A549 (cell line): ENCODE measurements at regions not wholly inside any gene's neighbourhood (a gene's known extent, or its start where the extent isn't known, plus 50 kb on each side); places are given as distances from the start of the nearest gene placed in this dataset.

Source experiments
- CBX2 ChIP-seq: fragments of 200-600 bp; sonication (generic); IDR thresholded peaks from 2 replicates; pipeline ENCODE4 v1.6.1; 2016; ENCODE audit warnings: low read depth, mild to moderate bottlenecking, borderline replicate concordance
- CHD4 ChIP-seq: fragments of 200-600 bp; sonication (generic); IDR thresholded peaks from 2 replicates; pipeline ENCODE4 v1.6.1; 2016; ENCODE audit warnings: antibody characterized with exemption, mild to moderate bottlenecking, borderline replicate concordance
- EP300 ChIP-seq, 2 experiments: fragments of >200 bp; sonication (Bioruptor Twin); formaldehyde crosslinking; IDR thresholded peaks; 2 replicates in 1 of 2; 3 replicates in 1 of 2; pipeline ENCODE4 v1.6.1; 2016 to 2017
- POLR2A ChIP-seq: IDR thresholded peaks from 2 replicates; pipeline ENCODE4 v1.6.1; 2012; ENCODE audit warnings: mild to moderate bottlenecking, low read length
- RCOR1 ChIP-seq: fragments of 150-350 bp; IDR thresholded peaks from 2 replicates; pipeline ENCODE4 v1.6.1; 2014; ENCODE audit warnings: antibody characterized with exemption, low read length, low read depth
- RFX5 ChIP-seq: fragments of 450-650 bp; IDR thresholded peaks from 2 replicates; pipeline ENCODE4 v1.7.1; 2014; ENCODE audit warnings: antibody characterized with exemption, mild to moderate bottlenecking, moderate library complexity
- SMC3 ChIP-seq: fragments of >200 bp; sonication (Bioruptor Twin); formaldehyde crosslinking; IDR thresholded peaks from 3 replicates; pipeline ENCODE4 v1.6.1; 2018; ENCODE audit warnings: inconsistent platforms
- TF ChIP-seq, protein P1 (sequence below): fragments of >200 bp; sonication (Bioruptor Twin); formaldehyde crosslinking; IDR thresholded peaks from 3 replicates; pipeline ENCODE4 v1.5.1; 2016
- TF ChIP-seq, protein P2 (sequence below): fragments of 250-450 bp; sonication (Bioruptor Pico); IDR thresholded peaks from 2 replicates; pipeline ENCODE4 v1.5.0; 2021; ENCODE audit warnings: mild to moderate bottlenecking, moderate library complexity, borderline replicate concordance
- TF ChIP-seq, protein P3 (sequence below): fragments of 200-600 bp; sonication (generic); IDR thresholded peaks from 2 replicates; pipeline ENCODE4 v1.6.1; 2016; ENCODE audit warnings: antibody characterized with exemption, mild to moderate bottlenecking, moderate library complexity
- TF ChIP-seq, protein P4 (sequence below): fragments of 450-650 bp; IDR thresholded peaks from 2 replicates; pipeline ENCODE4 v1.6.1; 2014; ENCODE audit warnings: antibody characterized with exemption
- TF ChIP-seq, protein P5 (sequence below): fragments of 150-350 bp; IDR thresholded peaks from 2 replicates; pipeline ENCODE4 v1.6.1; 2014; ENCODE audit warnings: low read depth, mild to moderate bottlenecking, low read length

DNA sequence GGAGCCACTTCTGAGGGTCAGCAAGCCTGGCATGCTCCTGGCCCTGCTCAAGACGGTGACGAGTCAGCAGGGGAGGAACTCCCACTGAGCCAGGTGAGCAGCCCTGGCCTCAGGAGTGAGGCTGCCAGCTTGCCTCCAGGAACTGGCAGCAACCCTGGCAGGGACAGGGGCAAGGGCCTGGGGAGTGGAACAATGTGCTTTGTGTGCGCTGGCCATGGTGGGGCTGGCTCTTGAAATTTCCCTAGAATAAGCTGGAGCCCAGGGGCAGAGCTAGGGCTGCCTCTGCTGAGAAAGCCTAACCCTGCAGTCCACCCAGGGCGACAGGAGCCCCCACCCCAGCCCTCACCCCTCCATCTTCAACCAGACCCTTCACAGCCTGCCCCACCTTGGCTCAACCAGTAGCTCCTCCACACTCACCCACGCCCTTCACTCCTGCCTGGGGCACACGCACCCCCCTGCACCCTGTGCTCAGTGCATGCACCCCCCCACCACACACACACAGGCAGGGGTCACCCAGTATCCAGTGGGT lies 88.0 kb downstream of the MRPL14 start:
- TF ChIP-seq RCOR1, result no peak
- TF ChIP-seq, protein P1, sequence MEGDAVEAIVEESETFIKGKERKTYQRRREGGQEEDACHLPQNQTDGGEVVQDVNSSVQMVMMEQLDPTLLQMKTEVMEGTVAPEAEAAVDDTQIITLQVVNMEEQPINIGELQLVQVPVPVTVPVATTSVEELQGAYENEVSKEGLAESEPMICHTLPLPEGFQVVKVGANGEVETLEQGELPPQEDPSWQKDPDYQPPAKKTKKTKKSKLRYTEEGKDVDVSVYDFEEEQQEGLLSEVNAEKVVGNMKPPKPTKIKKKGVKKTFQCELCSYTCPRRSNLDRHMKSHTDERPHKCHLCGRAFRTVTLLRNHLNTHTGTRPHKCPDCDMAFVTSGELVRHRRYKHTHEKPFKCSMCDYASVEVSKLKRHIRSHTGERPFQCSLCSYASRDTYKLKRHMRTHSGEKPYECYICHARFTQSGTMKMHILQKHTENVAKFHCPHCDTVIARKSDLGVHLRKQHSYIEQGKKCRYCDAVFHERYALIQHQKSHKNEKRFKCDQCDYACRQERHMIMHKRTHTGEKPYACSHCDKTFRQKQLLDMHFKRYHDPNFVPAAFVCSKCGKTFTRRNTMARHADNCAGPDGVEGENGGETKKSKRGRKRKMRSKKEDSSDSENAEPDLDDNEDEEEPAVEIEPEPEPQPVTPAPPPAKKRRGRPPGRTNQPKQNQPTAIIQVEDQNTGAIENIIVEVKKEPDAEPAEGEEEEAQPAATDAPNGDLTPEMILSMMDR, result no peak
- TF ChIP-seq, protein P2, sequence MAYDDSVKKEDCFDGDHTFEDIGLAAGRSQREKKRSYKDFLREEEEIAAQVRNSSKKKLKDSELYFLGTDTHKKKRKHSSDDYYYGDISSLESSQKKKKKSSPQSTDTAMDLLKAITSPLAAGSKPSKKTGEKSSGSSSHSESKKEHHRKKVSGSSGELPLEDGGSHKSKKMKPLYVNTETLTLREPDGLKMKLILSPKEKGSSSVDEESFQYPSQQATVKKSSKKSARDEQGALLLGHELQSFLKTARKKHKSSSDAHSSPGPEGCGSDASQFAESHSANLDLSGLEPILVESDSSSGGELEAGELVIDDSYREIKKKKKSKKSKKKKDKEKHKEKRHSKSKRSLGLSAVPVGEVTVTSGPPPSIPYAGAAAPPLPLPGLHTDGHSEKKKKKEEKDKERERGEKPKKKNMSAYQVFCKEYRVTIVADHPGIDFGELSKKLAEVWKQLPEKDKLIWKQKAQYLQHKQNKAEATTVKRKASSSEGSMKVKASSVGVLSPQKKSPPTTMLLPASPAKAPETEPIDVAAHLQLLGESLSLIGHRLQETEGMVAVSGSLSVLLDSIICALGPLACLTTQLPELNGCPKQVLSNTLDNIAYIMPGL, result no peak
- TF ChIP-seq SMC3, result no peak
- no peak for TF ChIP-seq CBX2
- TF ChIP-seq, protein P3, sequence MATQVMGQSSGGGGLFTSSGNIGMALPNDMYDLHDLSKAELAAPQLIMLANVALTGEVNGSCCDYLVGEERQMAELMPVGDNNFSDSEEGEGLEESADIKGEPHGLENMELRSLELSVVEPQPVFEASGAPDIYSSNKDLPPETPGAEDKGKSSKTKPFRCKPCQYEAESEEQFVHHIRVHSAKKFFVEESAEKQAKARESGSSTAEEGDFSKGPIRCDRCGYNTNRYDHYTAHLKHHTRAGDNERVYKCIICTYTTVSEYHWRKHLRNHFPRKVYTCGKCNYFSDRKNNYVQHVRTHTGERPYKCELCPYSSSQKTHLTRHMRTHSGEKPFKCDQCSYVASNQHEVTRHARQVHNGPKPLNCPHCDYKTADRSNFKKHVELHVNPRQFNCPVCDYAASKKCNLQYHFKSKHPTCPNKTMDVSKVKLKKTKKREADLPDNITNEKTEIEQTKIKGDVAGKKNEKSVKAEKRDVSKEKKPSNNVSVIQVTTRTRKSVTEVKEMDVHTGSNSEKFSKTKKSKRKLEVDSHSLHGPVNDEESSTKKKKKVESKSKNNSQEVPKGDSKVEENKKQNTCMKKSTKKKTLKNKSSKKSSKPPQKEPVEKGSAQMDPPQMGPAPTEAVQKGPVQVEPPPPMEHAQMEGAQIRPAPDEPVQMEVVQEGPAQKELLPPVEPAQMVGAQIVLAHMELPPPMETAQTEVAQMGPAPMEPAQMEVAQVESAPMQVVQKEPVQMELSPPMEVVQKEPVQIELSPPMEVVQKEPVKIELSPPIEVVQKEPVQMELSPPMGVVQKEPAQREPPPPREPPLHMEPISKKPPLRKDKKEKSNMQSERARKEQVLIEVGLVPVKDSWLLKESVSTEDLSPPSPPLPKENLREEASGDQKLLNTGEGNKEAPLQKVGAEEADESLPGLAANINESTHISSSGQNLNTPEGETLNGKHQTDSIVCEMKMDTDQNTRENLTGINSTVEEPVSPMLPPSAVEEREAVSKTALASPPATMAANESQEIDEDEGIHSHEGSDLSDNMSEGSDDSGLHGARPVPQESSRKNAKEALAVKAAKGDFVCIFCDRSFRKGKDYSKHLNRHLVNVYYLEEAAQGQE, result no peak
- TF ChIP-seq RFX5, result no peak
- TF ChIP-seq POLR2A, result no peak
- TF ChIP-seq, protein P4, sequence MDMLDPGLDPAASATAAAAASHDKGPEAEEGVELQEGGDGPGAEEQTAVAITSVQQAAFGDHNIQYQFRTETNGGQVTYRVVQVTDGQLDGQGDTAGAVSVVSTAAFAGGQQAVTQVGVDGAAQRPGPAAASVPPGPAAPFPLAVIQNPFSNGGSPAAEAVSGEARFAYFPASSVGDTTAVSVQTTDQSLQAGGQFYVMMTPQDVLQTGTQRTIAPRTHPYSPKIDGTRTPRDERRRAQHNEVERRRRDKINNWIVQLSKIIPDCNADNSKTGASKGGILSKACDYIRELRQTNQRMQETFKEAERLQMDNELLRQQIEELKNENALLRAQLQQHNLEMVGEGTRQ, result no peak
- TF ChIP-seq CHD4, result no peak
- TF ChIP-seq, protein P5, sequence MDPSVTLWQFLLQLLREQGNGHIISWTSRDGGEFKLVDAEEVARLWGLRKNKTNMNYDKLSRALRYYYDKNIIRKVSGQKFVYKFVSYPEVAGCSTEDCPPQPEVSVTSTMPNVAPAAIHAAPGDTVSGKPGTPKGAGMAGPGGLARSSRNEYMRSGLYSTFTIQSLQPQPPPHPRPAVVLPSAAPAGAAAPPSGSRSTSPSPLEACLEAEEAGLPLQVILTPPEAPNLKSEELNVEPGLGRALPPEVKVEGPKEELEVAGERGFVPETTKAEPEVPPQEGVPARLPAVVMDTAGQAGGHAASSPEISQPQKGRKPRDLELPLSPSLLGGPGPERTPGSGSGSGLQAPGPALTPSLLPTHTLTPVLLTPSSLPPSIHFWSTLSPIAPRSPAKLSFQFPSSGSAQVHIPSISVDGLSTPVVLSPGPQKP, result no peak
- no peak for TF ChIP-seq EP300 (IDR thresholded peaks at IDR 0.05)
